ENCODE measurements at regions not wholly inside any gene's neighbourhood (a gene's known extent, or its start where the extent isn't known, plus 50 kb on each side); places are given as distances from the start of the nearest gene placed in this dataset.

DNA sequence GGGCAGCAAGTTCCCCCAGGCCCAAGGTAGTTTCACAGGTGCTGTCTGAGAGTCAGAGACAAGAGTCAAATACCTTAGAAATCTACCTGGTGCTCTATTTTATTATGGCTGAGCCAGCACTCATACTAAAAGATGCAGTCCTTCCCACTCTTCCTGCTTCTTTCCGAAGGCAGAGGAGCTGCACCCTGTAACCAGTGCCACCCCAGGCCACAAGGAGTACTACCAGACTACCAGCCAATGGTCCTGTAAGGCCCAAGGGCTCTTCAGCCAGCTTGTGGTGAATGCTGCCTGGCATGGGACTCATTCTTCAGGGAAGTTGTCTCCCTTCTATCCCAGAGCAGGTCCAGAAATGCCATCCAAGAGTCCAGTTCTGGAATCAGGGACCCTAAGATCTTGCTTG is 203.8 kb upstream of the DUSP10 start:
- 58 to 93% (median 80%) methylated on average over 1 of the region's 1 CpG for WGBS, 5 donors

DNA sequence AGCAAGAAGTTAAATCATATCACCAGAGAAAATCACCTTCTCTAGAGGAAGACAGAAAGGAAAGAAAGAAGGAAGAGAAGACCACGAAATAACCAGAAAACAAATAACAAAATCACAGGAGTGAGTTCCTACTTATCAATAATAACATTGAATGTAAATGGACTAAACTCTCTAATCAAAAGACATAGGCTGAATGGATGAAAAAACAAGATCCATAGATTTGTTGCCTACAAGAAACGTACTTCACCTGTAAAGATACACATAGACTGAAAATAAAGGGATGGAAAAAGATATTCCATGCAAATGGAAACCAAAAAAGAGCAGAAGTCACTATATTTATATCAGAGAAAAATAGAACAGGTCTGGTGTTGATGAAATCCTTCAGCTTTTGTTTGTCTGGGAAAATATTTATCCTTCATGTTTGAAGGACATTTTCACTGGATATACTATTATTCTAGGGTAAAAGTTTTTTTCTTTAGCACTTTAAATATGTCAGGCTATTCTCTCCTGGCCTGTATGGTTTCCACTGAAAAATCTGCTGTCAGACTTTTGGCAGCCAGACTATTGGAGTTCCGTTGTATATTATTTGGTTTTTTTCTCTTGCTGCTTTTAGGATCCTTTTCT is 202.5 kb upstream of the DUSP10 start:
- 66 to 75% (median 69%) methylated on average over 3 of the region's 3 CpGs for WGBS, 5 donors
- peaks cover 0 to 26% (median 11%) of the 10 kb centered on the region in 4 donors for H3K9me3 ChIP-seq
- no peak for DNase-seq
- no peak for TF ChIP-seq EP300 (IDR thresholded peaks at IDR 0.05)
- intact Hi-C loops (cut with DNase I; ENCODE audit: low total_unique reads): no loop called here
- H3K27ac ChIP-seq: no peak overlapping the region
- H3K4me1 ChIP-seq: no peaks in the 10 kb centered on the region
- H3K36me3 ChIP-seq: no peaks in the 10 kb centered on the region
- no peak overlapping the region for H3K4me3 ChIP-seq
- no peaks in the 10 kb centered on the region for H3K27me3 ChIP-seq

More for the DNA sequence above, 203.8 kb upstream of the DUSP10 start:
- Histone ChIP-seq H3K27ac (no peak overlapping the region), H3K9me3 (peaks cover 0 to 26% (median 11%) of the 10 kb centered on the region in 4 donors), H3K36me3 (no peaks in the 10 kb centered on the region), H3K4me1 (no peaks in the 10 kb centered on the region), H3K4me3 (no peak overlapping the region), H3K27me3 (no peaks in the 10 kb centered on the region)
- no peak for DNase-seq
- intact Hi-C loops (cut with DNase I; ENCODE audit: low total_unique reads): no loop called here
- TF ChIP-seq POLR2AphosphoS5 (IDR thresholded peaks at IDR 0.05) (no peak), POLR2A (IDR thresholded peaks at IDR 0.05) (no peak), EP300 (IDR thresholded peaks at IDR 0.05) (no peak)
- TF ChIP-seq, protein P1, sequence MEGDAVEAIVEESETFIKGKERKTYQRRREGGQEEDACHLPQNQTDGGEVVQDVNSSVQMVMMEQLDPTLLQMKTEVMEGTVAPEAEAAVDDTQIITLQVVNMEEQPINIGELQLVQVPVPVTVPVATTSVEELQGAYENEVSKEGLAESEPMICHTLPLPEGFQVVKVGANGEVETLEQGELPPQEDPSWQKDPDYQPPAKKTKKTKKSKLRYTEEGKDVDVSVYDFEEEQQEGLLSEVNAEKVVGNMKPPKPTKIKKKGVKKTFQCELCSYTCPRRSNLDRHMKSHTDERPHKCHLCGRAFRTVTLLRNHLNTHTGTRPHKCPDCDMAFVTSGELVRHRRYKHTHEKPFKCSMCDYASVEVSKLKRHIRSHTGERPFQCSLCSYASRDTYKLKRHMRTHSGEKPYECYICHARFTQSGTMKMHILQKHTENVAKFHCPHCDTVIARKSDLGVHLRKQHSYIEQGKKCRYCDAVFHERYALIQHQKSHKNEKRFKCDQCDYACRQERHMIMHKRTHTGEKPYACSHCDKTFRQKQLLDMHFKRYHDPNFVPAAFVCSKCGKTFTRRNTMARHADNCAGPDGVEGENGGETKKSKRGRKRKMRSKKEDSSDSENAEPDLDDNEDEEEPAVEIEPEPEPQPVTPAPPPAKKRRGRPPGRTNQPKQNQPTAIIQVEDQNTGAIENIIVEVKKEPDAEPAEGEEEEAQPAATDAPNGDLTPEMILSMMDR (IDR thresholded peaks at IDR 0.05): no peak

DNA sequence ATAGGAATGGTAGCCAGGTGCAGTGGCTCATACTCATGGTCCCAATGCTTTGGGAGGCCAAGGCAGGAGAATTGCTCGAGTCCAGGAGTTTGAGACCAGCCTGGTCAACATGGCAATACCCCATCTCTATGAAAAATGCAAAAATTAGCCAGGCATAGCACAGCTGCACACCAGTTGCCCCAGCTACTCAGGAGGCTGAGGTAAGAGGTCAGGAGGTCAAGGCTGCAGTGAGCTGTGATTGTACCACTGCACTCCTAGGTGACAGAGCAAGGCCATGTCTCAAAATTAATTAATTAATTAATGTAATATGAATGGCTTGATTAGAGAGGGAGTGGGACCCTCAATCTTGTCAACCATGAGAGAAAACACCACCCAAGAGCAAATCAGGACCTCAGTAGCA is 198.7 kb upstream of the DUSP10 start:
- TF ChIP-seq POLR2AphosphoS5 (IDR thresholded peaks at IDR 0.05): no peak
- TF ChIP-seq, protein P1 (IDR thresholded peaks at IDR 0.05): no peak
- TF ChIP-seq EP300 (IDR thresholded peaks at IDR 0.05): no peak
- TF ChIP-seq POLR2A (IDR thresholded peaks at IDR 0.05): no peak
- no peaks in the 10 kb centered on the region for H3K27me3 ChIP-seq
- intact Hi-C loops (cut with DNase I; ENCODE audit: low total_unique reads): no loop called here
- no peak overlapping the region for H3K4me3 ChIP-seq
- peaks cover 0 to 20% (median 8%) of the 10 kb centered on the region in 4 donors for H3K9me3 ChIP-seq
- no peak for DNase-seq
- 50 to 79% (median 55%) methylated on average over 1 of the region's 1 CpG for WGBS, 5 donors
- no peaks in the 10 kb centered on the region for H3K36me3 ChIP-seq
- H3K27ac ChIP-seq: no peak overlapping the region
- H3K4me1 ChIP-seq: no peaks in the 10 kb centered on the region

DNA sequence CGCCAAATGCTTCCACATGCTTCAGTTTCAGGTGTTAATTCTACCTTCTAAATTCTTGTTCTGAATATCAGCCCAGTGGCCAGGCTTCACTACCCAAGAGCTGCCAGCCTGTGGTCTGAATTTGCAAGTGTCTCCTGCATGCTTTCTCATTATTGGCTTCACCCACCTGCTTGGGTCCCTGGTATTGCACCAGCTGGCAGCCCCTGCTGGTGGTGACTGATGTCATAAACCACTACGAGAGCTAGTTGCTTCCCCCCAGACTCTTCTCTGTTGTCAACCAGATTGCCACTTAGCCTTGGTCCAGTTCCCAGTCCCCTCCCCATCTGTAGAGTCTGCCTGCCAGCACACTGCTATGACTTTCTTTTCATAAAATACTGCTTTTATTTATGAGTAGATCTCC is 197.7 kb upstream of the DUSP10 start:
- H3K27ac ChIP-seq: no peak overlapping the region

More for the DNA sequence above, 197.7 kb upstream of the DUSP10 start:
- 52 to 79% (median 63%) methylated on average over 2 of the region's 2 CpGs for WGBS, 5 donors
- DNase-seq: peak in 1 of 2 donors; percentile 26
- Histone ChIP-seq H3K4me3 (no peak overlapping the region), H3K9me3 (peaks cover 0 to 10% (median 3%) of the 10 kb centered on the region in 4 donors), H3K36me3 (no peaks in the 10 kb centered on the region), H3K27me3 (no peaks in the 10 kb centered on the region), H3K4me1 (no peaks in the 10 kb centered on the region)
- intact Hi-C loops (cut with DNase I; ENCODE audit: low total_unique reads): no loop called here
- TF ChIP-seq, protein P1 (IDR thresholded peaks at IDR 0.05): no peak
- TF ChIP-seq POLR2AphosphoS5 (IDR thresholded peaks at IDR 0.05) (no peak), EP300 (IDR thresholded peaks at IDR 0.05) (no peak), POLR2A (IDR thresholded peaks at IDR 0.05) (no peak)

Measured in stomach (tissue), 8 donors.